MM.1S (cell line): ENCODE measurements at regions not wholly inside any gene's neighbourhood (a gene's known extent, or its start where the extent isn't known, plus 50 kb on each side); places are given as distances from the start of the nearest gene placed in this dataset.

ENCODE experiments used
- DNase-seq: peaks from one replicate; pipeline ENCODE4 v3.0.0-alpha.2; 2015
- H2AFZ ChIP-seq: fragments of 300-600 bp; sonication (generic); 2 replicates; pipeline ENCODE4 v1.6.0; 2016; ENCODE audit warnings: antibody characterized with exemption, low read length
- H3F3A ChIP-seq: fragments of 300-600 bp; sonication (generic); 2 replicates; pipeline ENCODE4 v1.6.1; 2016; ENCODE audit warnings: mild to moderate bottlenecking, antibody characterized with exemption, low read length, moderate library complexity, mixed read lengths; ENCODE audit not compliant: insufficient read depth
- H3K27ac ChIP-seq: fragments of 300-600 bp; sonication (generic); 2 replicates; pipeline ENCODE4 v1.5.1; 2016; ENCODE audit warnings: mild to moderate bottlenecking, low read length
- H3K27me3 ChIP-seq: fragments of 300-600 bp; sonication (generic); replicated peaks from 2 replicates; pipeline ENCODE4 v1.6.0; 2016; ENCODE audit warnings: low read length; ENCODE audit not compliant: insufficient read depth
- H3K36me3 ChIP-seq: fragments of 300-600 bp; sonication (generic); replicated peaks from 2 replicates; pipeline ENCODE4 v1.6.1; 2016; ENCODE audit warnings: mild to moderate bottlenecking, low read length, mixed read lengths; ENCODE audit not compliant: insufficient read depth
- H3K4me1 ChIP-seq: fragments of 300-600 bp; sonication (generic); 2 replicates; pipeline ENCODE4 v1.6.1; 2016; ENCODE audit warnings: low read length, mixed read lengths
- H3K4me2 ChIP-seq: fragments of 300-600 bp; sonication (generic); 2 replicates; pipeline ENCODE4 v1.6.0; 2016; ENCODE audit warnings: low read depth, low read length
- H3K4me3 ChIP-seq: fragments of 300-600 bp; sonication (generic); 2 replicates; pipeline ENCODE4 v1.5.1; 2016; ENCODE audit warnings: low read length, mixed read lengths
- H3K79me2 ChIP-seq: fragments of 300-600 bp; sonication (generic); 2 replicates; pipeline ENCODE4 v1.6.1; 2016; ENCODE audit warnings: mixed run types, low read length, mixed read lengths
- H3K9ac ChIP-seq: fragments of 300-600 bp; sonication (generic); 2 replicates; pipeline ENCODE4 v1.6.1; 2016; ENCODE audit warnings: low read length, mixed read lengths
- H3K9me2 ChIP-seq: fragments of 300-600 bp; sonication (generic); replicated peaks from 2 replicates; pipeline ENCODE4 v1.6.1; 2016; ENCODE audit warnings: mild to moderate bottlenecking, low read length, mixed read lengths; ENCODE audit not compliant: insufficient read depth
- H3K9me3 ChIP-seq: fragments of 300-600 bp; sonication (generic); replicated peaks from 2 replicates; pipeline ENCODE4 v1.6.1; 2016; ENCODE audit warnings: mild to moderate bottlenecking, low read length, mixed read lengths; ENCODE audit not compliant: insufficient read depth
- H4K20me1 ChIP-seq: fragments of 300-600 bp; sonication (generic); 2 replicates; pipeline ENCODE4 v1.6.1; 2016; ENCODE audit warnings: mild to moderate bottlenecking, low read length, moderate library complexity, mixed read lengths; ENCODE audit not compliant: insufficient read depth
- CTCF ChIP-seq: fragments of 300-600 bp; sonication (generic); IDR thresholded peaks from 2 replicates; pipeline ENCODE4 v1.5.1; 2016; ENCODE audit warnings: antibody characterized with exemption, low read length, mixed read lengths
- EZH2 ChIP-seq: fragments of 300-600 bp; sonication (generic); optimal IDR thresholded peaks from 2 replicates; pipeline ENCODE3; 2017; ENCODE audit warnings: low read depth, mild to moderate bottlenecking, antibody characterized with exemption, low read length, mixed read lengths
- EZH2phosphoT487 ChIP-seq: fragments of 300-600 bp; sonication (generic); IDR thresholded peaks from 2 replicates; pipeline ENCODE4 v1.6.1; 2018; ENCODE audit warnings: antibody characterized with exemption, low read length

GRCh38 chr20:48098099-48098498, 312.8 kb upstream of the SULF2 start:
- Histone ChIP-seq H3K9me3 (no peaks in the 10 kb centered on the region), H3K79me2 (no peaks in the 10 kb centered on the region), H3K4me3 (no peak overlapping the region), H3K36me3 (no peaks in the 10 kb centered on the region), H3K9me2 (no peaks in the 10 kb centered on the region), H3K9ac (no peak overlapping the region), H3F3A (no peaks in the 10 kb centered on the region), H3K4me1 (no peaks in the 10 kb centered on the region), H3K4me2 (no peak overlapping the region), H2AFZ (no peak overlapping the region), H3K27ac (no peak overlapping the region), H4K20me1 (no peaks in the 10 kb centered on the region), H3K27me3 (no peaks in the 10 kb centered on the region)
- no peak for DNase-seq
- TF ChIP-seq EZH2phosphoT487, result no peak
- no peak for TF ChIP-seq EZH2
- no peak for TF ChIP-seq CTCF

DNA sequence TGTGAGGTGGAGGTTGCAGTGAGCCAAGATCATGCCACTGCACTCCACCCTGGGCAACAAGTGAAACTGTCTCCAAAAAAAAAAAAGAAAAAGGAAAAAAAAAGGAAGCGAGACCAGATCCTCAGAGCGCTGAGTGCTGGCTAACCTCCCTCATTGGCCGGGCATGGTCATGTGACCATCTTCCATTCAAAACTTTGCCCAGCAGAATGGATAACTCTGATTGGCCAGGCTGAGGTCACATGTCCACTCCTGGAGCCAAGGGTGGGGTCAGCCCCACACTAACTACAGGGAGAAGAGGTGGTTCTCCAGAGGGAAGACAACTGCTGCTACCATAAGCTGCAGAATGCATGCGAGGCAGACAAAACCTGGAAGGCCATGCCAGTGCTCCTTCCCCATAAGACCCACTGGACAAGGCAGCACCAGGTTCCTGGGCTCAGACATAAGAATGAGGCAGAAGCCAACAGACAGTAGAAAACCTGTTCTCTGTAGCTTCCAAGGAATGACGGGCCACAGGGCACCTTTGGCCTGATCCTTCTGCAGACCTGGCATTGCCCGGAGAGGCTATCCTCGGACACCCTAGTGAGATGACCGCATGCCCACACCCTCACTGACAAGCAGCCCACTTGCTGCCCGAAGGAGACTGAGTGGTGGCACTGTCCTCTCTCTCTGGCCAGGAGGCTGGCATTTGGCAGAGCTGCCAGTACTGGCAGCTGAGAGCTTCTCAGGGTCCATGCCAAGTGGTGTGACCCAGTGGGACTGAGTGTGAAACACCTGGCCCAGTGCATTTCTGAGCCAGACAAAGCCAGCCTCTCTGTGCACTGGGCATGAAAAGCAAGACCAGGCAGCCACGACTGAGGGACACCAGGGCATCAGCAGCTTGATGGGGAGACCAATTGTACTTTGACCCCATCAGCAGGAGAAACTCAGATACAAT, 311.9 kb upstream of the SULF2 start:
- Histone ChIP-seq H3K9ac (no peak overlapping the region), H3K27ac (no peak overlapping the region), H3K9me3 (no peaks in the 10 kb centered on the region), H3K4me2 (no peak overlapping the region), H3K4me1 (no peaks in the 10 kb centered on the region), H3K4me3 (no peak overlapping the region), H3K27me3 (no peaks in the 10 kb centered on the region), H3K36me3 (no peaks in the 10 kb centered on the region), H3F3A (no peaks in the 10 kb centered on the region), H3K79me2 (no peaks in the 10 kb centered on the region), H2AFZ (no peak overlapping the region), H4K20me1 (no peaks in the 10 kb centered on the region), H3K9me2 (no peaks in the 10 kb centered on the region)
- TF ChIP-seq CTCF, result no peak
- TF ChIP-seq EZH2phosphoT487, result no peak
- TF ChIP-seq EZH2, result no peak
- DNase-seq, result no peak

GRCh38 chr20:48096212-48096875, 311.1 kb upstream of the SULF2 start:
- Histone ChIP-seq H3F3A (no peaks in the 10 kb centered on the region), H3K9me3 (no peaks in the 10 kb centered on the region), H3K9me2 (no peaks in the 10 kb centered on the region), H3K27me3 (no peaks in the 10 kb centered on the region), H3K79me2 (no peaks in the 10 kb centered on the region), H3K36me3 (no peaks in the 10 kb centered on the region), H3K4me1 (no peaks in the 10 kb centered on the region), H3K9ac (no peak overlapping the region), H3K27ac (no peak overlapping the region), H3K4me3 (no peak overlapping the region), H4K20me1 (no peaks in the 10 kb centered on the region), H2AFZ (no peak overlapping the region), H3K4me2 (no peak overlapping the region)
- TF ChIP-seq CTCF, result no peak
- no peak for TF ChIP-seq EZH2phosphoT487
- no peak for DNase-seq
